Neural progenitor cell (in vitro differentiated cells): ENCODE measurements at regions not wholly inside any gene's neighbourhood (a gene's known extent, or its start where the extent isn't known, plus 50 kb on each side); places are given as distances from the start of the nearest gene placed in this dataset.

Experiments
- DNase-seq: peaks from one replicate; pipeline ENCODE4 v3.0.0-alpha.2; 2016; ENCODE audit warnings: low spot score
- H2AFZ ChIP-seq: fragments of 200-600 bp; sonication (generic); replicated peaks from 2 replicates; pipeline ENCODE4 v1.6.1; 2016; ENCODE audit warnings: antibody characterized with exemption
- H3F3A ChIP-seq: fragments of 200-600 bp; sonication (generic); 2 replicates; pipeline ENCODE4 v1.6.1; 2016; ENCODE audit warnings: antibody characterized with exemption, low read depth
- H3K27ac ChIP-seq: fragments of 200-600 bp; sonication (generic); 2 replicates; pipeline ENCODE4 v1.5.1; 2016; ENCODE audit warnings: mild to moderate bottlenecking
- H3K27me3 ChIP-seq: fragments of 200-600 bp; sonication (generic); 2 replicates; pipeline ENCODE4 v1.6.1; 2016; ENCODE audit warnings: mild to moderate bottlenecking, moderate library complexity
- H3K36me3 ChIP-seq: fragments of 200-600 bp; sonication (generic); 2 replicates; pipeline ENCODE4 v1.5.1; 2016
- H3K4me1 ChIP-seq: fragments of 200-600 bp; sonication (generic); 2 replicates; pipeline ENCODE4 v1.6.1; 2016; ENCODE audit warnings: mixed run types
- H3K4me2 ChIP-seq: fragments of 200-600 bp; sonication (generic); 2 replicates; pipeline ENCODE4 v1.6.1; 2016
- H3K4me3 ChIP-seq: fragments of 200-600 bp; sonication (generic); 2 replicates; pipeline ENCODE4 v1.5.1; 2016
- H3K79me2 ChIP-seq: fragments of 200-600 bp; sonication (generic); 2 replicates; pipeline ENCODE4 v1.6.1; 2016; ENCODE audit warnings: low read depth
- H3K9ac ChIP-seq: fragments of 200-600 bp; sonication (generic); 2 replicates; pipeline ENCODE4 v1.6.1; 2016
- H3K9me3 ChIP-seq: fragments of 200-600 bp; sonication (generic); 2 replicates; pipeline ENCODE4 v1.5.1; 2016; ENCODE audit warnings: low read depth
- H4K20me1 ChIP-seq: fragments of 200-600 bp; sonication (generic); 2 replicates; pipeline ENCODE4 v1.6.1; 2016; ENCODE audit warnings: low read depth
- H3K27ac Mint-ChIP-seq: 3 replicates; pipeline ENCODE4 v1.8.0; 2021; ENCODE audit warnings: mixed read lengths
- H3K27me3 Mint-ChIP-seq: 2 replicates; pipeline ENCODE4 v1.8.0; 2022; ENCODE audit warnings: low read depth, mild to moderate bottlenecking, inconsistent platforms, moderate library complexity, mixed read lengths; ENCODE audit not compliant: insufficient read depth
- H3K36me3 Mint-ChIP-seq: 3 replicates; pipeline ENCODE4 v1.8.0; 2021; ENCODE audit warnings: mixed read lengths
- H3K4me1 Mint-ChIP-seq: 3 replicates; pipeline ENCODE4 v1.8.0; 2021; ENCODE audit warnings: mixed read lengths
- H3K4me3 Mint-ChIP-seq: 3 replicates; pipeline ENCODE4 v1.8.0; 2021; ENCODE audit warnings: mild to moderate bottlenecking, moderate library complexity, mixed read lengths
- H3K9me3 Mint-ChIP-seq: 3 replicates; pipeline ENCODE4 v1.8.0; 2020; ENCODE audit warnings: mixed read lengths
- CTCF ChIP-seq: fragments of 200-600 bp; sonication (generic); IDR thresholded peaks from 2 replicates; pipeline ENCODE4 v1.5.1; 2017; ENCODE audit warnings: antibody characterized with exemption, mild to moderate bottlenecking
- EZH2 ChIP-seq: fragments of 200-600 bp; sonication (generic); IDR thresholded peaks from 2 replicates; pipeline ENCODE4 v1.6.1; 2017; ENCODE audit warnings: antibody characterized with exemption, mild to moderate bottlenecking, moderate library complexity
- EZH2phosphoT487 ChIP-seq: fragments of 200-600 bp; sonication (generic); IDR thresholded peaks from 2 replicates; pipeline ENCODE4 v1.6.1; 2017; ENCODE audit warnings: antibody characterized with exemption

DNA sequence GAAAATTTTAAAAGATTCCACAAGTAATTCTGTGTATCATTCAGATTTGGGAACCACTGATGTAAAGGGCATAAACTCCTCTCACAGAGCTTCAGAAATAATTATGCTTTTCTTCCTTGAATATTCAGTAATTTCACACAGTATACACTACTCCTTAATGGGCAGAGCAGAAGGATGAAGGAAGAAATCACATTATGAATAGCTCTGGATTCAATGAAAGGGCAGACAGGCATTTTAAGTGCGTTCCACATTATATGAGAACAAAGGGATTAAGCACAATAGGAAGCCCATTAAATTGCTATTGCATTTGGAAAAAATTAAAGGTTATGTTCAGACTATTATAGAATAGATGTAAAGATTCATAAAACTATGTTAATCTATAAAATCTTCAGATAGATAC, 142.6 kb downstream of the PDHA2 start:
- no peaks in the 10 kb centered on the region for H3K27me3 ChIP-seq
- H3K4me3 Mint-ChIP-seq: no peak overlapping the region
- no peaks in the 10 kb centered on the region for H3K36me3 ChIP-seq
- no peak overlapping the region for H3K4me3 ChIP-seq
- peaks cover 4% of the 10 kb centered on the region for H3K27me3 Mint-ChIP-seq
- peaks cover 22% of the 10 kb centered on the region for H3K9me3 Mint-ChIP-seq
- no peak overlapping the region for H3K9ac ChIP-seq
- H3K36me3 Mint-ChIP-seq: no peaks in the 10 kb centered on the region
- no peaks in the 10 kb centered on the region for H3K9me3 ChIP-seq
- H3K4me1 ChIP-seq: no peaks in the 10 kb centered on the region
- TF ChIP-seq CTCF (no peak), EZH2 (no peak), EZH2phosphoT487 (no peak)
- H3K27ac Mint-ChIP-seq: no peak overlapping the region
- no peaks in the 10 kb centered on the region for H4K20me1 ChIP-seq
- H3K79me2 ChIP-seq: no peaks in the 10 kb centered on the region
- H2AFZ ChIP-seq: no peak overlapping the region
- no peak overlapping the region for H3K4me2 ChIP-seq
- no peak for DNase-seq
- peaks cover 10% of the 10 kb centered on the region for H3K4me1 Mint-ChIP-seq
- H3F3A ChIP-seq: no peaks in the 10 kb centered on the region
- H3K27ac ChIP-seq: no peak overlapping the region

DNA sequence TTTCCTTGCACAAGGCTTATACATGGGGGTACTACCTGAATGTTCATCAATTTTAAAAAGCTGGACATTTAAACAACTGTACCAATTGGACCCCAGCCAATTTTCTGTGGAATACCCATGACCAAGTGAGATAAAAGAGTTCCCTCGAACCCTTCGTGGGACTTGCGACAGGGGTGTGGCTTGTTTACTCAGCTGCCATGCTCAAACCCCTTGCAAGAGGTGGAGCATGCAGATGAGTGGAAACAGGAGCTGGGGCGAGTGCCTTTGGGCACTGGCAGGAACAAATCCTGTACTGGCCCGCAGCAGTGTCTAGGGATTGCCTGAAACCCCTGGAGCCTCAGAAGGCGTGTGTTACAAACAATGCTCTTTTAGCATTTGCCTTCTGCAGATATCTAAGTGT, 144.2 kb downstream of the PDHA2 start:
- no peaks in the 10 kb centered on the region for H4K20me1 ChIP-seq
- no peaks in the 10 kb centered on the region for H3K9me3 ChIP-seq
- no peaks in the 10 kb centered on the region for H3K27me3 ChIP-seq
- no peak for TF ChIP-seq CTCF
- TF ChIP-seq EZH2: no peak
- Mint-ChIP-seq H3K36me3 (no peaks in the 10 kb centered on the region), H3K27me3 (peaks cover 4% of the 10 kb centered on the region), H3K4me1 (peaks cover 10% of the 10 kb centered on the region), H3K4me3 (no peak overlapping the region), H3K9me3 (peaks cover 18% of the 10 kb centered on the region), H3K27ac (no peak overlapping the region)
- no peak overlapping the region for H2AFZ ChIP-seq
- H3K4me1 ChIP-seq: no peaks in the 10 kb centered on the region
- H3K27ac ChIP-seq: no peak overlapping the region
- no peak overlapping the region for H3K4me3 ChIP-seq
- no peak for DNase-seq
- H3K79me2 ChIP-seq: no peaks in the 10 kb centered on the region
- H3F3A ChIP-seq: no peaks in the 10 kb centered on the region
- no peak overlapping the region for H3K4me2 ChIP-seq
- no peaks in the 10 kb centered on the region for H3K36me3 ChIP-seq
- H3K9ac ChIP-seq: no peak overlapping the region

DNA sequence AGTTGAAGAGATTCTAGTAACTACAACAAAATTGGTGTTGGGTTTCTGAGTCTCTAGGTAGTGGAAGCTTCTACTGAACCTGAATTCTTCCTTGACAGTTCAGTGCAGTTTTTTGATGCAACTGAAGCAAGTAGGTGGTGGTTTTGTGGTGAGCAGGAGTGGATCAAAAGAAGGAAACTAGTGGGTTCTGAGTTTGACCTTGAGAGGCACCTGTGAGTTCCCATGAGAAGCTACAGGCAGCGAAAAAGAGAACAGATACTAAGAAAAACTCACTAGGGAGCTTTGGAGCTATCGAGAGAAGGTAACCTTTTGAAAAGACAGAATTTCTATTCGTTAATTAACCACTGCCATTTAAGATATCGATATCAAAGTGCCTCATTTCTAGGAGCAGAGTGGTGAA, 145.2 kb downstream of the PDHA2 start:
- no peaks in the 10 kb centered on the region for H4K20me1 ChIP-seq
- no peaks in the 10 kb centered on the region for H3K79me2 ChIP-seq
- no peak overlapping the region for H3K4me3 Mint-ChIP-seq
- H3K9me3 Mint-ChIP-seq: peaks cover 18% of the 10 kb centered on the region
- no peak overlapping the region for H3K4me2 ChIP-seq
- H3K9ac ChIP-seq: no peak overlapping the region
- no peak overlapping the region for H3K27ac ChIP-seq
- no peaks in the 10 kb centered on the region for H3K4me1 ChIP-seq
- no peak for DNase-seq
- no peaks in the 10 kb centered on the region for H3K27me3 ChIP-seq
- H3K4me1 Mint-ChIP-seq: peaks cover 4% of the 10 kb centered on the region
- no peaks in the 10 kb centered on the region for H3K9me3 ChIP-seq
- no peak for TF ChIP-seq CTCF
- no peak for TF ChIP-seq EZH2phosphoT487
- no peak for TF ChIP-seq EZH2
- H3K36me3 ChIP-seq: no peaks in the 10 kb centered on the region
- no peak overlapping the region for H3K4me3 ChIP-seq
- H3K36me3 Mint-ChIP-seq: no peaks in the 10 kb centered on the region
- no peaks in the 10 kb centered on the region for H3F3A ChIP-seq
- H3K27ac Mint-ChIP-seq: no peak overlapping the region
- no peaks in the 10 kb centered on the region for H3K27me3 Mint-ChIP-seq
- H2AFZ ChIP-seq: no peak overlapping the region
